HG02938 (cell line): ENCODE measurements at regions not wholly inside any gene's neighbourhood (a gene's known extent, or its start where the extent isn't known, plus 50 kb on each side); places are given as distances from the start of the nearest gene placed in this dataset.
"Not testable (repeated sequence)": the region's sequence is repeated elsewhere in the genome, so short reads cannot be mapped to it uniquely, and the experiment has no call there.

ENCODE experiments used
- ATAC-seq: cut with Tn5 transposase; IDR thresholded peaks from one replicate; pipeline ENCODE4 v1.9.1; 2021; ENCODE audit warnings: mild to moderate bottlenecking, moderate library complexity; ENCODE audit not compliant: unreplicated experiment

DNA sequence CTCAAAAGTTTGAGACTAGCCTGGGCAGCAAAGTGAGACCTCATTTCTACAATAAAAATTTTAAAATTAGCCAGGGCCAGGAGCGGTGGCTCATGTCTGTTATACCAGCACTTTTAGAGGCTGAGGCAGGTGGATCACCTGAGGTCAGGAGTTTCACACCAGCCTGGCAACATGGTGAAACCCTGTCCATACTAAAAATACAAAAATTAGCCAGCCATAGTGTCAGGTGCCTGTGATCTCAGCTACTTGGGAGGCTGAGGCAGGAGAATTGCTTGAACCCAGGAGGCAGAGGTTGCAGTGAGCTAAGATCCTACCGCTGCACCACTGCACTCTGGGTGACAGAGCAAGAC lies 85.1 kb upstream of the MAP4 start:
- ATAC-seq: not testable (repeated sequence)

DNA sequence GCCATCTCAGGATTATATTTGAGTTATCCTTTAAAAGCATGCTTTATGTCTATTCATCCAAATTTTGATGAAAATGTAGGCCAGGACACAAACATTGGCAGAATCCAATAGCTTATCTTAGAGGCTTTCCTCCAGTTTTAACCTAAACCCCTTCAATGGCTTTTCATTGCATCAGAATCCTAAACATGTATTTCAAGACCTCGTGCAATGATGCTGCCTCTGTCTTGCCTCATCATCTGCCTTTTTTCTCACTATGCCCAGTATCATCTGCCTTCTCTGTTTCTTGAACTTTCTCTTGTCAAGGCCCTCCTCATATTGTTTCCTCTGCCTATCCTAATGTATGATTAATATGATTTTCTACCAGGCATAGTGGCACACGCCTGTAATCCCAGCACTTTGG lies 76.1 kb upstream of the MAP4 start:
- ATAC-seq: no peak

DNA sequence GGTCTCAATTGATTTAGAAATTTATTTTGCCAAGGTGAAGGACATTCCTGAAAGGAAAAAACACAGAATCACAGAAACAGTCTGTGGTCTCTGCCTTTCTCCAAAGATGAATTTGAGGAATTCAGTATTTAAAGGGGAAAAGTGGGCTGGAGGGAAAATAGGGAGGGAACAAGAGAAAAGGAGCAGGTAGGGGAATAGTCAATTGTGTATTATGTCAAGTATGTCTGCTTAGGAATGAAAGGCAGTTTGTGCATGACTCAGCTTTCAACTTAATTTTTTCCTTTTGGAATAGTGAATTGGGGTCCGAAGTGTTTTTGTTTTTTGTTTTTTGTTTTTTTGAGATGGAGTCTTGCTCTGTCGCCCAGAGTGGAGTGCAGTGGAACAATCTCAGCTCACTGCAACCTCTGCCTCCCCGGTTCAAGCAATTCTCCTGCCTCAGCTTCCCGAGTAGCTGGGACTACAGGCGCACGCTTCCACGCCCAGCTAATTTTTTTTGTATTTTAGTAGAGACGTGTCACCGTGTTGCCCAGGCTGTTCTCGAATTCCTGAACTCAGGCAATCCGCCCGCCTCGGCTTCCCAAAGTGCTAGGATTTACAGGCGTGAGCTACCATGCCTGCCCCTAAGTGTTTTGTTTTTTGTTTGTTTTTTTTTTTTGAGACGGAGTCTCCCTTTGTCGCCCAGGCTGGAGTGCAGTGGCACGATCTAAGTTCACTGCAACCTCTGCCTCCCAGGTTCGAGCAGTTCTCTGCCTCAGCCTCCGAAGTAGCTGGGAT lies 74.1 kb upstream of the MAP4 start:
- no peak for ATAC-seq

- ATAC-seq: peak; percentile 88
These were observed 72.7 kb upstream of the MAP4 start for GRCh38 chr3:48088749-48089466.

DNA sequence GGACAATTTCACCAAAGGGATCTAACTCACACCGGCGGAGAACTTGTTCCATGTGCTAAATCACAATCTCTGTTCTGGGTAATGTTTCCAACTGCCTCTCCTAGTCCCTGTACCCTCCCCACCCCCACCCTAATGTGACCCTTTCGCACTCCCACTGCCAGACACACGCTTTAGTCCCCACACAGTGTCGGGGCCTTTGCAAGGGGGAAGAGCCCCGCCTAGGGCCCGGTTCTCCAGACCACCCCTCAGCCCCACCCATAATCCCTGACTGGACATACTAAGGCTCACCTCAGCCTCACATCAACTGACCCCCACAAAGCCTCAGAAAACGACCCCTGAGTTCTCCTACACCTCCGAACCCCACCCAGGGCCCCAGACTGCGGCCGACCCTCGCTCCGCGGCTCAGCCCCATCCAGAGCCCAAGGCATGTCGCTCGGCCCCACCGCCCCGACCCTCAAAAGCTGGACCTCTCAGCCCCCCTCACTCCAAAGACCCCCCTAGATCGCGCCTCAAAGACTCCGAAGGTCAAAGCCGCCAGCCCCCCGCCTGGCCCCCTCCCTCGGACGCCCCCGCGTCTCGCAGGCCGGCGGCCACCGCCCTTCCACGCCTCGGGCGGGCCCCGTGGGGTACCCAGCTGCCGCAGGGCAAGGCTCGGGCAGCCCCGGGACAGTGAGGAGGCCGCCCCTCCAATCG lies 72.0 kb upstream of the MAP4 start:
- peak; percentile 16 for ATAC-seq

- no peak for ATAC-seq
These were observed 70.5 kb upstream of the MAP4 start for GRCh38 chr3:48086705-48087104.

- no peak for ATAC-seq
These were observed 68.7 kb upstream of the MAP4 start for GRCh38 chr3:48084929-48085328.

GRCh38 chr3:48084170-48084569 lies 68.0 kb upstream of the MAP4 start:
- no peak for ATAC-seq

- no peak for ATAC-seq
These were observed 66.5 kb upstream of the MAP4 start for GRCh38 chr3:48082580-48083184.

GRCh38 chr3:48077815-48078214 lies 61.6 kb upstream of the MAP4 start:
- no peak for ATAC-seq

- no peak for ATAC-seq
These were observed 53.8 kb upstream of the MAP4 start for GRCh38 chr3:48070030-48070429.

DNA sequence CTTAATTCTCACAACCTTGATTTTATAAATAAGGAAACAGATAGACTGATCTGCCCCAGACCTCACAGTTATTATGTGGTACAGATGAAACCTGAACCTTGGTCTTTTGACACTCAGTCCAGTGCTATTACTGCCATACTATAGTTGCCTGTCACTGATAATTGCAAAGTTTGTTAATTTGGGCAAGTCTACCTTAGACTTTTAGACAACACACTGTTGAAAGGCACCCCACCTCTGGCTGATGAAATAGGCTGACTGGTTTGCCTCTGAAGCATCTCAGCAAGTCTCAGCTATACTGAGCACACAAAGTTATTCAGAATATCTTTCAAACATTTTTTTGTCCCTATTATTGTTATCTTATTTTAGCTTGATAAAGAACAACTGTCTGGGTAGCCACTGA lies 53.1 kb upstream of the MAP4 start:
- no peak for ATAC-seq

DNA sequence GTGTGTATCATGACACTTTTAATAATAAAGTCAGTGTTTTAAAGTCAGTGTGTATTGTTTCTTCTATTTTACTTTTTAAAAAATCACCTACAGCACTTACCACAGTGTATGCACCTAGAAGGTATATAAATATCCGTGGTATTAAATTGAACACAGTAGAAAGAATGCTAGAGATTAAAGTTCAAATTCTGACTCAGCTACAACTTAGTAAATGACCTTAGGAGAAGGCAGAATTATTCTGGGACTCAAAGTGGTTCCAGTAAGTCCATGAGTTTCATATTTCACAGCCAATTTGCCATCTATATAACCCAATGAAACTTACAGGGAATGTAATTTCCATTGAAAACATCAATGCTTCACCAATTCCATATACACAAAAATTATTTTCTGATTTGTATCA lies 52.7 kb upstream of the MAP4 start:
- no peak for ATAC-seq

GRCh38 chr3:48068320-48068719 lies 52.1 kb upstream of the MAP4 start:
- ATAC-seq: not testable (repeated sequence)

- no peak for ATAC-seq
These were observed 51.1 kb upstream of the MAP4 start for GRCh38 chr3:48067271-48067670.
